Keratinocyte (primary cell): ENCODE measurements at regions not wholly inside any gene's neighbourhood (a gene's known extent, or its start where the extent isn't known, plus 50 kb on each side); places are given as distances from the start of the nearest gene placed in this dataset.

ENCODE experiments used
- DNase-seq: peaks from one replicate; pipeline ENCODE4 v3.0.0-alpha.2; 2011; ENCODE audit warnings: low read depth, missing footprints, low spot score
- FAIRE-seq: peaks from 2 replicates; lab custom pipeline; 2011; peaks lifted over from hg19 to GRCh38; lab: Jason Lieb, UNC
- H2AFZ ChIP-seq: 2 replicates; pipeline ENCODE4 v1.6.0; 2012; ENCODE audit warnings: low read length, control low read depth, inconsistent platforms; ENCODE audit not compliant: control insufficient read depth
- H3K27ac ChIP-seq: 2 replicates; pipeline ENCODE4 v1.5.1; 2011; ENCODE audit warnings: low read length; ENCODE audit not compliant: control insufficient read depth, insufficient read depth
- H3K27me3 ChIP-seq: 3 replicates; pipeline ENCODE4 v1.6.0; 2011; ENCODE audit warnings: low read length; ENCODE audit not compliant: control insufficient read depth, insufficient read depth; ENCODE audit errors: extremely low read depth
- H3K36me3 ChIP-seq, 2 experiments: 2 replicates in 1 of 2; 3 replicates in 1 of 2; pipeline ENCODE4 v1.5.1; 2011; ENCODE audit warnings: low read length in 2 of 2, mild to moderate bottlenecking in 1 of 2; ENCODE audit not compliant: control insufficient read depth in 2 of 2, insufficient read depth in 2 of 2; ENCODE audit errors: extremely low read depth in 1 of 2
- H3K4me1 ChIP-seq: 3 replicates; pipeline ENCODE4 v1.5.1; 2011; ENCODE audit warnings: low read length; ENCODE audit not compliant: control insufficient read depth, insufficient read depth; ENCODE audit errors: extremely low read depth
- H3K4me2 ChIP-seq: 3 replicates; pipeline ENCODE4 v1.6.0; 2011; ENCODE audit warnings: low read depth, low read length; ENCODE audit not compliant: control insufficient read depth, insufficient read depth; ENCODE audit errors: extremely low read depth
- H3K4me3 ChIP-seq, 3 experiments: fragments of 200-600 bp in 1 of 3; sonication (generic) in 1 of 3; 2 replicates in 2 of 3; 3 replicates in 1 of 3; pipeline ENCODE4 v1.5.1; 2011 to 2016; ENCODE audit warnings: low read length in 3 of 3, mild to moderate bottlenecking in 3 of 3, control low read depth in 2 of 3, inconsistent platforms in 1 of 3, low read depth in 1 of 3, mixed read lengths in 1 of 3, mixed run types in 1 of 3, moderate library complexity in 1 of 3; ENCODE audit not compliant: control insufficient read depth in 2 of 3, insufficient read depth in 2 of 3; ENCODE audit errors: extremely low read depth in 1 of 3
- H3K79me2 ChIP-seq: 2 replicates; pipeline ENCODE4 v1.6.0; 2012; ENCODE audit warnings: low read length; ENCODE audit not compliant: control insufficient read depth, insufficient read depth
- H3K9ac ChIP-seq: 3 replicates; pipeline ENCODE4 v1.6.0; 2011; ENCODE audit warnings: low read length; ENCODE audit not compliant: control insufficient read depth, insufficient read depth; ENCODE audit errors: extremely low read depth
- H3K9me1 ChIP-seq: 3 replicates; pipeline ENCODE4 v1.6.0; 2011; ENCODE audit warnings: low read length; ENCODE audit not compliant: control insufficient read depth, insufficient read depth; ENCODE audit errors: extremely low read depth
- H3K9me3 ChIP-seq: 2 replicates; pipeline ENCODE4 v1.5.1; 2012; ENCODE audit warnings: low read depth, low read length; ENCODE audit not compliant: control insufficient read depth
- H4K20me1 ChIP-seq: 3 replicates; pipeline ENCODE4 v1.6.0; 2011; ENCODE audit warnings: low read length; ENCODE audit not compliant: control insufficient read depth, insufficient read depth; ENCODE audit errors: extremely low read depth
- CTCF ChIP-seq, 3 experiments: IDR thresholded peaks in 1 of 3; conservative IDR thresholded peaks in 1 of 3; optimal IDR thresholded peaks in 1 of 3; 2 replicates in 2 of 3; 3 replicates in 1 of 3; pipeline versions ENCODE3 to v1.5.1; 2011; ENCODE audit warnings: low read length in 3 of 3, mild to moderate bottlenecking in 3 of 3, moderate library complexity in 2 of 3, control low read depth in 1 of 3, inconsistent platforms in 1 of 3; ENCODE audit not compliant: insufficient read depth in 2 of 3; ENCODE audit errors: extremely low read depth in 1 of 3
- EZH2 ChIP-seq: IDR thresholded peaks from one replicate; pipeline ENCODE4 v1.6.1; 2012; ENCODE audit warnings: inconsistent platforms, mild to moderate bottlenecking, low read length, moderate library complexity
- dilution Hi-C: fragments of 300-500 bp; cut with MboI; formaldehyde crosslinking; loops from one replicate; pipeline ENCODE4 v1.7.0; 2020; ENCODE audit warnings: low sequenced_read_pairs; ENCODE audit not compliant: extremely low pct_ligation_motif_present

- no peaks in the 10 kb centered on the region for H3K79me2 ChIP-seq
- no peak overlapping the region for H2AFZ ChIP-seq
- H3K4me3 ChIP-seq, result no peak overlapping the region
- H3K27ac ChIP-seq, result no peak overlapping the region
- TF ChIP-seq EZH2, result no peak
- TF ChIP-seq CTCF (optimal IDR thresholded peaks at IDR 0.05 in 1 of 3, IDR thresholded peaks at IDR 0.05 in 1 of 3, conservative IDR thresholded peaks at IDR 0.05 in 1 of 3; ENCODE audit: extremely low read depth in 1 of 3, insufficient read depth in 2 of 3, low read length in 3 of 3), result no peak
- H3K4me2 ChIP-seq, result no peak overlapping the region
- FAIRE-seq, result no peak
- H3K9ac ChIP-seq, result no peak overlapping the region
- no peaks in the 10 kb centered on the region for H4K20me1 ChIP-seq
- H3K36me3 ChIP-seq, result no peaks in the 10 kb centered on the region
- no peaks in the 10 kb centered on the region for H3K9me3 ChIP-seq
- no peaks in the 10 kb centered on the region for H3K9me1 ChIP-seq
- H3K4me1 ChIP-seq, result no peaks in the 10 kb centered on the region
- H3K27me3 ChIP-seq, result no peaks in the 10 kb centered on the region
- DNase-seq, result no peak
- dilution Hi-C loops, result no loop called here
Measured at GRCh38 chr4:127249066-127249766, 383.5 kb upstream of the INTU start.

- no peak overlapping the region for H3K4me2 ChIP-seq
- H3K27me3 ChIP-seq, result no peaks in the 10 kb centered on the region
- TF ChIP-seq EZH2 (no peak), CTCF (optimal IDR thresholded peaks at IDR 0.05 in 1 of 3, IDR thresholded peaks at IDR 0.05 in 1 of 3, conservative IDR thresholded peaks at IDR 0.05 in 1 of 3; ENCODE audit: extremely low read depth in 1 of 3, insufficient read depth in 2 of 3, low read length in 3 of 3) (no peak)
- H2AFZ ChIP-seq, result no peak overlapping the region
- no peak for FAIRE-seq
- H3K9me3 ChIP-seq, result no peaks in the 10 kb centered on the region
- DNase-seq, result no peak
- H3K9ac ChIP-seq, result no peak overlapping the region
- no peak overlapping the region for H3K27ac ChIP-seq
- H3K4me1 ChIP-seq, result no peaks in the 10 kb centered on the region
- dilution Hi-C loops, result no loop called here
- H3K4me3 ChIP-seq, result no peak overlapping the region
- H4K20me1 ChIP-seq, result no peaks in the 10 kb centered on the region
- H3K9me1 ChIP-seq, result no peaks in the 10 kb centered on the region
- no peaks in the 10 kb centered on the region for H3K36me3 ChIP-seq
- no peaks in the 10 kb centered on the region for H3K79me2 ChIP-seq
Measured at GRCh38 chr4:127249767-127250108, 383.0 kb upstream of the INTU start.
